ENCODE measurements at regions not wholly inside any gene's neighbourhood (a gene's known extent, or its start where the extent isn't known, plus 50 kb on each side); places are given as distances from the start of the nearest gene placed in this dataset.

DNA sequence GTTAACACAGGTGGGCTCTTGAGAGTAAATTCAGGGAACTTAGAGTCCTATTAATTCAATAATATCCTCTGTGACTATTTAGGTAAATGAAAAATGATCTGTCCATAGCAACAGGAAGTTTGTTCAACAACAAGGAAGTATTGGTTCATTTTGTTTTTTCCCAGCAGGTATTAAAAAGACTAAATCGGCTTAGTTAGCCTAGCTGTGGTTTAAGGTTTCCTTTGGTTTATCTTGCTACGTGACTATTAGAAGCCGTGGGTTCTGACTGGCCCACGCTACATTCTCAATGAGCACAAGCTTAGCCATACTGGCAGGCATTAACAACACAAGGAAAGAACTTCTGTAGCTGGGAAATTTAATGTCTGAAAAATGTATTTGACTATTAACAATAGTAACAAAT, 168.8 kb upstream of the HS3ST1 start:
- no peak for DNase-seq (ENCODE audit: extremely low read depth, low read depth)

DNA sequence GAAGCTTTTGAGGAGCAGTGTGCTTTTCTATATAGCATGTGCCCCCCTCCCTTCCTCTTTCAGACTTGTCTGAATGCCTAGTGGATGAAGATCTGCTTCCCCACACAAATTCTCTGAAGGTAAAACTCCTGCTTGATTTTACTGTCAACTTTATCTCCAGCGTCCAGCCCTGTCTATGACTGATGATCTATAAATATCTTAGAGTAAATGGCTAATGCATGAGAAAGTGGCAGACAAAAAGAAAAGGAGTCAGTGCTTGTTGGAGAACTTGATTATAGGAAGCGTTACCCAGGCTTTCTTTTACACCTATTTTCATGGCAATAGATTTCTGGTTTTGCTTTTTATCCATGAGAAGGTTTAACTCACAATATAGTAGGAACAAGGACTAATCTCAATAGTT, 168.3 kb upstream of the HS3ST1 start:
- no peak for DNase-seq (ENCODE audit: extremely low read depth, low read depth)

DNA sequence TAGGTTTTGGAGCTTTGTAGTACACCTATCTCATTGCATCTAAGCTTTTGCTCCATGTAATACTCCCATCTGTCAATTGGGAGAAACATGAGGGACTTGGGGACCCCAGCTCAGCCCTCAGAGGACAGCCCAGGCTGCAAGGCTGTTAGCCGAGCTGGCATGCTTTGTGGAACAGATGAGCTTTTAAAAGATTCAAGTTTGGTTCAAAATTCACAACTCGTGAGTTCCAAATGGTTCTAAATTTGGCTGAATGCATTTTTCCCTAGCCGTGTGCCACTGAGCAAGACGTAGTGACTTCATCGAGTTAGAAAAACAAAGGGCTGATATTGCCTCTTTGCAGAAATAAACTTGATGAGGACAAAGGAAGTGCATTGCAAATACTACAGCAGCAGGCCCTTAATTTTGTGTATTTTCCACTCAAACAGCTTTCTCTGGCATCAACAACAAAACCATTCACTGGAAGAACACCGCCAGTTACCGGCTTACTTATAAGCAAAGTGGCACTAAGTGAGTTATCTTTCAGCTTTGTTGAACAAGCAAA, 165.0 kb upstream of the HS3ST1 start:
- DNase-seq (ENCODE audit: extremely low read depth, low read depth), result no peak

DNA sequence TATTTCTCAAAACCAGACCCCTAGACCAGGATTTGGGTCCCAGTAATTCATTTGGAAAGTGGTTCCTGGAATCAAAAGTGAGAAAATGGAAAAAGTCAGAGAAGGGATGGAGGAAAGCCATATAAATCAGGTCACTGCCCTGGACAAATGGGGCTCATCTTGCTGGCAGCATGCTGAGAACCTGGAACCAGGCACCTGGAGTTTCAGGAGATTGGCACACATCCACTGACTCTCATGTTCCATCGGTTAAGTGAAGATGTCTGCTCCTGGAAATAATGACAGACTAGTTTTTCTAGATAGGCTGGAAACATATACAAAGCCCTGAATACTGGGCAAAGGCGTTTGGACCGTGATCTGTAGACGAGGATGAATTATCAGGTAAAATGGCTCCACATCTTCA, 163.6 kb upstream of the HS3ST1 start:
- no peak for DNase-seq (ENCODE audit: extremely low read depth, low read depth)

DNA sequence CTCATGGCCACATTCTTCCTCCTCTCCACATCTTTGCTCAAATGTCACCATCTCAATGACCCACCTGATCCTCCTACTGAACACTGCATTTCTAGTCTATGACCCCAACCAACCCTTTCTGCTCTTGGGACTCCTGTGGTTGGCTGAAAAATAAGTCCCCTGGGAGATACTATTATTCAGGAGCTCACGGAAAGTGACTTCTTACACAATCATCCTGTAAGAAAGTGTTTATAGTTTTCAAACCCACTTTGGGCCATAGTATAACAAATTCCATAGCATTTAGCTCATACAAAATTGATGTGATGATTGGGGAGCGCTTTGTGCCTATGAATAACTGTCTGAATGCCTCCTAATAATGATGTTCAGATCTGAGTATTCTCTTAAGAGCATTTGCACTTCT, 161.4 kb upstream of the HS3ST1 start:
- DNase-seq (ENCODE audit: extremely low read depth, low read depth), result no peak

DNA sequence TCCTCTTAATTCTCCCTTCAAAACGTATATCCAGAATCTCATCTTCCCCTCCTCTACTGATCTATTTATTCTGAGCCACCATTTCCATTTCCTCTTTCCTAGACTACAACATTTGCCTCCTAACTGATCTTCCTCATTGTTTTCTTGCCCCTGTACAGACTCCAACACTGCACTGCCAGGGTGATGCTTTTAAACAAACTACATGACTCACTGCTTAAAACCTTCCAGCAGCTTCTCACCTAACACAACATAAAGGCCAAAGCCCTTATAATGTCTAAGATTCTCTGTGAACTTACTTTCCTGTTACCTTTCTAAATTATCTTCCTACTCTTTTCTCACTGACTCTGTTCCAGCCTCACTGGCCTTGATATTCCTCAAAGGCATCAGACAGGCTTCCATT, 161.0 kb upstream of the HS3ST1 start:
- DNase-seq (ENCODE audit: extremely low read depth, low read depth), result no peak

DNA sequence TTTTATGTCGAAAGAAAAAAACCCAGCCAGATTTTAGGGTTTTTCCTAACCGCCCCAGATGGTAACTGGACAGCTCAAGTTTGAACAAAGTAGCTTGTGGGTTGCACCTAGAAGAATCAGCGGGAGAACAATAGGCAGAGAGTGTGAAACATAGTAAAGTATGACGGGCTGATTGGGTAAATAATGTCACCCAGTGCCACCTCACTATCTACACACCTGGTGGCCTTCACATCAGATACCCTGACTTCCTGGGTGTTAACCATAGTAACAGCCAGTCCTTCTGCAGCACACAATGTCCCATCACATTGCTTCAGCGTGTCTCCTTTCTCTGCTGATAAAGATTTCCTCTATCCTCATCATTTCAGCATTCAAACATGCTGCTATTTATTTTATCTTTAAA, 159.1 kb upstream of the HS3ST1 start:
- no peak for DNase-seq (ENCODE audit: extremely low read depth, low read depth)

DNA sequence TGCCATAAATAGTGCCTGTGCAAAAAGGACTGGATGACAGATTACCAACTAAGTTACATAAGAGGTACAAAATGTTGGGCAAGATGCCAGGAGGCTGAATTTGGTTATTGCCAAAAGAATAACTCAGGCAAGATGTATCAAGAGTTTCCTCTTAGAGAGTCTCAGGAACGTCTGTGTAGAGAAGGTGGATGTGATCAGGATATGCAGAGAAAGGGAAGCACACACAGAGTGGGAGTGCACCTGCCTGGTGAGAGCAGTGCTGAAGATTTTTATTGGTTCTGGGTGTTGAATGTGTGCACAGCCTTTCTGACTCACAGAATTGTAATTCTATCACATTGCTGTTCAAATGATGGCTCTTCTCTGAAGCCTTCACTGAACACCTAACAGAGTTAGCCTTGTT, 156.8 kb upstream of the HS3ST1 start:
- no peak for DNase-seq (ENCODE audit: extremely low read depth, low read depth)

DNA sequence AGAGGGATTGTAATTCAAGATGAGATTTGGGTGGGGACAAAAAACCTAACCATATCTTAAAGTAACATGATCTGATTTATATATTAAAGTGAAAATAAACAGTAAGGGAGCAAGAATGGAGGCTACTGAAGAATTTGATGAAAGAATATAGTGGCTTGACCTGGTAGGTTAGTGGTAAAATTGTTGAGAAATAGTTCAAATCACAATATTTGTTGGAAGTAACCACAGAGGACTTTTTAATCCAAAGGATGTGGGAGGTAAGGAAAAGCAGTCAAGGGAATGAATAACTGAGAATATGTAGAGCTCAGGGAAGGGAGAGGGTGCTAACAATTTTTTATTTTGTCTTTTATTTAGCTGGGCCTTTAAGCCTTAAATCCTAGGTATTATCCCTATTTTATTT, 139.8 kb upstream of the HS3ST1 start:
- DNase-seq (ENCODE audit: extremely low read depth, low read depth), result no peak

DNA sequence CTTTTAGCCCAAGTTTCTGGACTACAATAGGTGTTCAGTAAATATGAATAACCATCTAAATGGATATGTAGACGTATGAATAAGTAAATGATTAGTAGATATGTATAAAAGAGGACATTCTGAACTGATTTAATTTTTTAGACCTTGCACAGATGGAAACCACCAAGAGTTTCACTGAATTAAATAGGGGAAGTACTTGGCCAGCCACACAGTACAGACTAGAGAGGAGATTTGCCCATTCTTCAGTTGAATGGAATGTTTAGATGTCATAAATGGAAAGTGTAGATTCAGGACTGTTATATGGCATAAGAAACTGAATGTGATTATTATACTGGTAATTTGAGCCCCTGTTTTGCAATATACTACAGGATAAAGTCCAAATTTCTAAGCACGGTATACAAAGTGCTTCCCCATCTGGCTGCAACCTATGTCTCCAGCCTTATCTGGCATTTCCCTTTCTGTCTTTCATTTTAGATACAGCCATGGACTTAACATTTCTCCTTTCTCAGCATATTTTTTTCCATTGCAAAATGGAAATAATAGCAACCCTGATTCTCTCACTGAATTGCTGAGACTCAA, 137.8 kb upstream of the HS3ST1 start:
- DNase-seq (ENCODE audit: extremely low read depth, low read depth), result no peak

DNA sequence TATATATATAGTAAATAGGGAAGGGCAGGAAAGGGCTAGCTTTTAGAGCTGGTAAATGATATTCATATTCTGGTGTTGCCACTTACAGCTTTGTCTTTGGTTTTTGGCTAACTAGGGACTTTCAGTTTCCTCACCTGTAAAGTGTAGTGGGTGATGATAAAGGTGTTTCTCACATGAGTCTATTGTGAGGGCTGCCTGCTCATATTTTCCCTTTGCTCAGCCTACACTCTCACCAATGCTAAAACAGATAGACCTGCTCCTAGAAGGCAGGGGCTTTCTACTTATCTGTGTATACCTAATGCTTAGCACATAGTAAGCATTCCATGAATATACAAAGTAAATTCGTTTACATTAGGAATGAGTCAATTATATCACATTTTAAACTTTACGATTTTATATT, 137.2 kb upstream of the HS3ST1 start:
- DNase-seq (ENCODE audit: extremely low read depth, low read depth), result no peak

DNA sequence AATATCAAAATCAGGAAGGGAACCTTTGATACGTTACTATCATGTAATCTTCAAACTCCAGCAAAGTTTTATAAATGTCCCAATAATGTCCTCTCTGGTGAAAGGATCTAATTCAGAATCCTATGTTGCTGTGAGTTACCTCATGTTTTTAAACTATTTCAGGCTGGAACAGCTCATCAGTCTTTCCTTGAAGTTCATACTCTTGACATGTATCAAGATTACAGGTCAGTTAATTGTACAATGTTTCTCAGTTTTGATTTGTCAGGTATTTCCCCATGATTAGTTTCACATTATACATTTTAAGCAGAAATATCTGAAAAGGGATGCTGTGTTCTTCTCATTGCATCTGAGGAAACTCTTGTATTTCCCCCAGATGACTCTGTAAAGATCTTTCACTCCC, 136.5 kb upstream of the HS3ST1 start:
- no peak for DNase-seq (ENCODE audit: extremely low read depth, low read depth)

DNA sequence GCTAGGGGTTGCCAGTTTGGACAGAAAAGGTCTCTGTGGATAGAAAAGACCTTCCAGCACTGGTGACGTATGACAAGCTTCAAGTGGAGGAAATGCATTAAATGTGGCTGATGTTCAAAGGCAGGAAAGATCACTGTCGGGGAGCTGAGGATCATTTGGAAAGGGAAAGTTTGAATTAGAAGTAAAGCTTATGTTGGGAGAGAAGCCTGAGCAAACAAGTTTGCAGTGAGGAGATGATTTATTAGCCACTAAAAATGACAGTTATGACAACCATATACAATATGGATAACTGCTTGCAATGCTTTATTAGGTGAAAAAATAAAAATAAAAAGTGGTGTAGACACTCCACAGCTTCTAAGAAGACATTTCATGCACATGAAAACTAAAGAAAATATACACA, 135.3 kb upstream of the HS3ST1 start:
- DNase-seq (ENCODE audit: extremely low read depth, low read depth), result no peak

DNA sequence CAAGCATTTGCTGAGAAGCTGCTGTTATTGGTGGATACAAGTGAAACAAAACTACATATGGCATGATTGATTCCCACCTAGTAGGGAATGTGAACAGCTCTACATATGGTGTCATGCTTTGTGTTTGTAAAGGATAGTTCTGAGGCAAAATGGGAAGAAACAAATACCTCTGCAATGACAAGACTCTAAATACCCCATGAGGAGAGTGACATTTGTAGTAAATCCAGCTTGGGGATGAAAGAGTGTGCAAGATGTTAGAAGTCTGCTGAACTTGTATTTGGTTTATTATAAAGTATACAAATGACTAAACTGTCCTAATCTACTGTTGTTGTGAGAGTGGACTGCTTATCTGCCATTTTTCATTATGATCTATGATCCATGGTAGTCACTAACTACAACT, 120.8 kb upstream of the HS3ST1 start:
- DNase-seq (ENCODE audit: extremely low read depth, low read depth), result no peak

DNA sequence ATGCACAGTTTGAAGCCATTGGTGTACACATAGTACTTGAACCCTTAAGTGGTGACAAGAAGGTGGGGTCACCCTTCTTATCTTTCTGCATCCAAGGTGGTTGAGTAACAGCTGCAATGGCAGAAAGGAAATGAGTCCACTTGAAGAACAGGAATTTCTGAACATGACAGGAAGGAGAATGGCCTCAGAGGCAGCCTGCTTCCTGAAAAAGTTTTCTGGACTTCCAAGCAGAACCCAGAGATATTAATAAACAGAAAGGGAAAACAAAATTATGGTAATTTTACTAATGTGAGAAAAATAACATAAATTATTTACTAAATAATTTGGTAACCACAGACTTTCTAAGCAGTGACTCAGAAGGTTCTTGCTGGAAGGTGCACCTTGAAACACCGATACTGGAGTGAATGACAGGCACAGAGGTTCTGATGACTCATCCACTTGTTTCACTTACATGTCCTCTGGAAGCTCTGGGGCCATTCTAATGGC, 119.9 kb upstream of the HS3ST1 start:
- no peak for DNase-seq (ENCODE audit: extremely low read depth, low read depth)

DNA sequence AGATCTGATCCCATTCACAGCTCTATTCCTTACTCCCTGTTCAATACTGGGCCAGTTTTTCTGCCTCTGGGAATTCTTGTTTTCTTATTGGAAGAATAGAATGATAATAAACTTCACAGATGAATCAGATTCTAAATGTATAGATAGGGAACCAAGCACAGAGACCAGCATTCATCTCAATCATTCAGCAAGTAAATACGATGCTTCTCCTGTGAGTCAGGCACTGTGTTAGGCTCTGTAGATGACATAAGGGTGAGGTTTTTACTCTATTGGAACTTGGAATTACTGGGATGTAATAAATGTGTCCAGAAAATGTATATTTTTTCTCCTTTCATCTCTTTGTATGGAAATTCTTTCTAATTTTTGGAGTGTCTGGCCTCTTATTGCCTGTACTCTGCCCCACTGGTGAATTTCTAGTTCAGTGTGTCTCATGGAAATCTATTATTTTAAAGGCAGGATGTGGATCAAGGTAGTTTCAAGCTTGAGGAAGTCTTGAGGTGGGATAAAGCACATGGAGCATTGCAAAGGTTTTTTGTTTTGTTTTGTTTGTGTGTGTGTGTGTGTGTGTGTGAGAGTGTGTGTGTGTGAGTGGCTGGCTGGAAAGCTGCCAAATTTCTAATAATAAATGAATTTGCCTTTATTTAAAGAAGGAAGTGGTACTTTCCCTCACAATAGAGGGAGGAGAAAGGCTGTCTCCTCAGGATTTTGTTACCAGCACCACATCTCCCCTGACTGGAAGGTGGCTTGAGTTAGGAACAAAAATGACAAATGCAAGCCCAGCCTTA, 117.9 kb upstream of the HS3ST1 start:
- no peak for DNase-seq (ENCODE audit: extremely low read depth, low read depth)

DNA sequence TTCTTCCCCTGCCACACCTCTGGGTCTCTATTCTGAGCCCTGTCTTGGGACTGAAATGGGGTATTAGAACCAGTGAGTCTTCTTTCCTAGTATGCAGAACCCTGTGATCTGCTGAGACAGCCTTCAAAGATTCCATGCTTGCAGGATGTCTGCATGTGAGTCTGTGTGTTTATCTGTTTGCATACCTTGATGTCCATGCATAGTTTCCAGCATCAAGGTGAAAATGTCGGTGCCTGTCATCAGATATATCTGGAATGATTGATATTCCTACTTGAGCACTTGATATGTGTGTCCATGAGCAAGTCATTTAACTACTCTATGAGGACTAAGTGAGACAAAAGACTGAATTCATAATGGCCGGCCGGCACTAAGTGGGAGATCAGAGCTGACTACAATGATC, 117.0 kb upstream of the HS3ST1 start:
- DNase-seq (ENCODE audit: extremely low read depth, low read depth), result no peak

DNA sequence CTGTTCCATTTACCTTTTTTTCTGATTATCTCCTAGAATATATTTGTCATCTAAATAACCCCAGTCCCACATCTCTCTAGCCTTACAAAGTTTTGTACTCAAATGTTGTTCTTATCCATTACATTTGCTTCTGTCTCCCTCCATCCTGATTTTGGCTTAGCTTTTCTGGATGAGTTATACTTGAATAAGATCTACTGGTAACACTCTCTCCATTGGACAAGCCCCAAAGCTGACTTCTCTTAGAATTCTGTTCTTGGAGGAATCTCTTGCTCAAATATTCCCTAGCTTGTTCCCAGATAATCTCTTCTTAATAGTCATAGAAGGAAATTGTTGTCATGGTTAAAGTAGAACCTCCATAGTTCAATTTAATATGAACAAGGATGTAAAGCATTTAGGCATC, 115.5 kb upstream of the HS3ST1 start:
- no peak for DNase-seq (ENCODE audit: extremely low read depth, low read depth)

DNA sequence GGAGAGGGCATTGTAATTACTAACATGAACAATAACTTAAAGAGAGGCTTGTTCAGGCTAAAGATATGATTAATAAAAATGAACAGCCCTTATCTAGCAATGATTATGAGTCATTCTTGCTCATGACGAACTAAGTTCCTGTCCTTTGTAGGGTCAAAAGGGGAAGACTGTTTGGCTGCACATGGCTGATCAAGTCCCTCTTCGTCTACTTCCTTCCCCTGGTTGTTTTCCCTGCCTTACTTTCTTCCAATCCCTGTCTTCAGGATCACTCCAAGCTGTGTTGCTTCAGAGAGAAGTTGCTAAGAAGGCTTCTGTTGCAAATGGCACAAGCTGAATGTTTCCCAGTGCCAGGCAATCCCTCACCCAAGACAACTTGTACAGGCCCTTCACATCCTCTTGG, 115.0 kb upstream of the HS3ST1 start:
- DNase-seq (ENCODE audit: extremely low read depth, low read depth), result no peak

DNA sequence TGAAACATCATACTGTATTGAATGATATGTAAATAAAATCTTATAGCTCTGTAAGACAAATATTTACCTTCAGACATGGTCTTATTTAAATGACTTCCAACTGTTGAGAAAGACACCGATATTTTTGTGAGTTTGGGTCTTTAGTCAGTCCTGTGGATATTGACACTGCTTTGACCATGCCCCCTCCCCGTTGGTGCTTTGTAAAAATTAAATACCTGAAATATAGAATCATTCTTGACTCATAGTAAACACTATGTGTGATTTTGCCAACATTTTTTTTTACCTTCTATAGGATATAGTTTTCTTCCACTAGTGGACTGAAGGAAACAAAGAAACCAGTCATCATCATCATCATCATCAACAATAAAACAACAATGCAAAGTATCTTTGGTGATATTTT, 114.3 kb upstream of the HS3ST1 start:
- no peak for DNase-seq (ENCODE audit: extremely low read depth, low read depth)

DNA sequence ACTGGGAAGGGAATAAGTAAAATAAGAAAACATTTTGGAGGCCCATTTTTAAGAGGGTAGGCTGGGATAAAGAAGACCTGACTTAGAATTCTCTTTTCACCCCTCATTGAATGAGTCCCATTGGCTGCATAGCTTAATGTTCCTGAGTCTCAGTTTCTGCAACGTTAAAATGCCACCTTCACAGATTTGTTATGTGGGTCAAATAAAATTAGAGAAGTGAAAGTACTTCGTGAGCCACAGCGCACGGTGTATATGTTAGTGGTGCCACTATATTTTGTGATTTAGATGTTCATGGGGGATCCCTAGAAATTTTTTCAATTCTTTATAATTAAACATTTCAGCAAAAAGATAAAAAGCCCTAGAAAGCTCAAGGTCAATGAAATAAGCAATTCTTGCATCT, 109.2 kb upstream of the HS3ST1 start:
- DNase-seq (ENCODE audit: extremely low read depth, low read depth), result no peak

DNA sequence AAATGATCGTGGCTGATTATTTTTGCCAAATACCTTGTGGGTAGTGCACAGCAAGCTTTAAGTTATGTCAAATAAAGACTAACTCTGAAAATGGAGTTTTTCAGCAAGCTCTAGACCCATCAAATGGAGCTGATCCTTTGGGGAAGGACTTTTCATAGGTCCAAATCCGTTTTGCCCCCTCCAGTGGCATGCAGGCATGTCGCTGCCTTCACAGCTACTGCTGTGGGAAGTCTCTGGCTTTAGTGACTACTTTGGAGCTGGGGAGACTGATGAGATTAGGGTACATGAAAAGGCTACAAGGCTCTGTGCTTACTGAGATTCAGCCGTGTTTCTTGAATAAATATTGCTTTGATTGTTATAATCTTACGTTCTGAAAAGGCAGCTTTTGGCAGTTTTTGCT, 106.6 kb upstream of the HS3ST1 start:
- no peak for DNase-seq (ENCODE audit: extremely low read depth, low read depth)
